TTC549 (cell line): ENCODE measurements at regions not wholly inside any gene's neighbourhood (a gene's known extent, or its start where the extent isn't known, plus 50 kb on each side); places are given as distances from the start of the nearest gene placed in this dataset.

Source experiments
- FAIRE-seq: peaks from 2 replicates; lab custom pipeline; 2012; peaks lifted over from hg19 to GRCh38; lab: Jason Lieb, UNC

- FAIRE-seq, result no peak
Measured at GRCh38 chr3:118447339-118447738, 587.3 kb downstream of the IGSF11 start.

DNA sequence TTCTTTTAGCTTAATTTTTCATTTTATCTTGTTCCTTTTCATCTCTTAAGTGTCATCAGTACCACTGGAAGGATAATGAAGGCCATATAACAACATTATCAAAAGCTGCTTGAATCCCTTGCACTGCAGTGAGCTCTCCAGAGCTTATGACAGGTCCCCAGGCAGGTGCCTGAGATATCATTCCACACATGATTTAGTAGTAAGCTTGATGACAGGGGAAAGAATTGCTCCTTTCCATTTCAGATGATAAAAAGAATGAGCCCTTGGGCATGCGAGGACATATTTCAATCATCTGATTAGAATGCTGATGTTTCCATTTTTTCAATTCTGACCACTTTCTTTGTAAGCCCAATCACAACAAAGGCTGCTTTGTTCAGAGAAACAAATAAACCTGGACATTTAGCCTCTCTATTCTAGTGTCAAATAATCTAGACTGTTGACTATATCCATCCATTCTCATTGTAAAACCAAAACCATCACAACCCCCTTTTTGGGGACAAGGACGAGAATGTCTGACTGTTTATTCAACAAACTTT is 567.8 kb downstream of the IGSF11 start:
- no peak for FAIRE-seq

GRCh38 chr3:118468801-118469200 is 565.8 kb downstream of the IGSF11 start:
- FAIRE-seq, result no peak

DNA sequence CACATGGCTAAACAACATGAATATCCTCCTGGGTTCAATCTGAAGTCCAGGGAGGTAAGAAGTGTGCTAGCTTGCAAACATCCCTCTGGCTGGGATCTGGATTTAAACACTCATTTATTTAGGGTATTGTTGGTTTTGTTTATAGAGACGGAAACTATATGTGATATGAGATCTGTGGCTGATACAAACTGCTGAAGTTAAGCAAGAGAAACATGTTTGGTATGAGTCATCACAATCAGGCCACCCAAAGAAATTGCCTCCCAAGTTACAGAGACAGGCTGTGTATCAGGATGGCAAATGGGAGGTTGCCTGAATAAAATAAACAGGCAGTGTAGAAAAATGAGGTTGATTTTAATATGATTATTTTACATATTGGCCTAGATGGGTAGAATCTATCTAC is 562.1 kb downstream of the IGSF11 start:
- no peak for FAIRE-seq

DNA sequence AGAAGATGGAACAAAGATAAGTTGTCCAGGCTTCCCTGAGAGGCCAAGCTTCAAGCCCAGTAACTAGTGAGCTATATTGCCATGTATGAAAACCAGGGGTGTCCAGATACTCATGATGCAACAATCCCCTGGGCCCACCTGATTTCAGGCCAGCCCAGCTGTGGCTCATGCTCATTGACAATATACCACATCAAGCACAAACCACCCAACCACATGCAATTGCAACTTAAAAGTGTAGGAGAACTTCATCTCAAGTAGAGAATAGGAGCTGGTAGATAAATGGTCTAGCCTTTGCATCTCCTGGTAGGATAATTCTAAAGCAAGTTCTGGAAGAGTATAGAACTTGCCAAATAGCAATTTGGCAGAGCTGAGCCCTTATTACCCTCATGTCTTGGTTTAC is 561.3 kb downstream of the IGSF11 start:
- no peak for FAIRE-seq

GRCh38 chr3:118476885-118477618 is 557.6 kb downstream of the IGSF11 start:
- no peak for FAIRE-seq

GRCh38 chr3:118477768-118478167 is 556.9 kb downstream of the IGSF11 start:
- no peak for FAIRE-seq

- FAIRE-seq, result no peak
Measured at GRCh38 chr3:118478706-118479276, 555.9 kb downstream of the IGSF11 start.

GRCh38 chr3:118479376-118479775 is 555.3 kb downstream of the IGSF11 start:
- FAIRE-seq, result no peak

DNA sequence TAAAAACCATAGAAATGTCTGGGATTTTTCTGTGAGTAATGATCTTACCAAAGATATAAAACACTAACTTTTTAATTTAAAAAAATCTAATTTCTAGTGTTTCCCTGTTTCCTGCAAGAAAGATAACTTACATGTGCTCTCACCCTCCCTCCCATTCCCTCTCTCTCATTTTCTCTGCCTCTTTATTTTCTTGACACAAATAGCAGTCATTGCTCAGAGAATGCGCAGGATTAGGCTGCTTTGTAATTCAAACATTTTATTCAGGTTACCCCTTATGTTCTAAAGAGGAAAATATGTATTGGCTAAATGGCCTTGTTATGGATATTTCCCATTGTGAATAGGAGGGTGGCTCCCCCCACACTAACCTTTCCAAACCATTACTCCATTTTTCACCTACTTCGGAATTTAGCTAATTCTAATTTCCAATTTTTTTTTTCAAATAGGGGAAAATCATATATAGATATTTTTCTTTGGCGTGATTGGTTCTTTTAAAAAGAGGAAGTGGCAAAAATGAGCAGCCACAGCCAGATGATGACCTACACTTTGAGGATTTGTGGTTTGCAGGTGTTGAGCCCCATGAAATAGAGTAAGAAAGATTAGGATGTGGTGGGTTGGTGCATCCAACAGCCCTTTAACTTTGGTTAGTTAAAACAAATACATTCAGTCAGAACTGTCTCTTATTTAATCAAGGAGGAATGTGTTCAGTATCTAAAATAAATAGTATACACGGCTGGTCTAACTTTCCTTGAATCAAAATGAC is 554.4 kb downstream of the IGSF11 start:
- no peak for FAIRE-seq

- no peak for FAIRE-seq
Measured at GRCh38 chr3:118485693-118486092, 549.0 kb downstream of the IGSF11 start.

DNA sequence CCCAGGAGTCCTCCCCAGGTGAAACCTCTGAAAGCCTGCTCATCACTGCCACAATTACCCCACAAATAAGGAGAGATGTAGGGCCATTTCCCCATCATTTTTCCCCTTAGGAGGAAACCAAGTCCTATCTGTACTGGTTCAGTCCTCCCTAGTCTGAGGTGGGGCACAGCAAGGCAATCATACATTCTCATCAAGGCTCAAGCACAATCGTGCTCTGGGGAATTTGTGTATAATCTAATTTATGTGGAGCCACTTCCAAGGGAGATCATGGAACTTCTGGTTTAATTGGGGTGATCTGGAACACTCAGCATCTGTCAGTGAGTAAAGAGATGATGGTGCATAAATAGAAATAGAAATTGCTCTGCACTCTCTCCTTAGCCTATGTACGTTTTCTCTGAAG is 546.9 kb downstream of the IGSF11 start:
- FAIRE-seq, result no peak

GRCh38 chr3:118488732-118489131 is 545.9 kb downstream of the IGSF11 start:
- no peak for FAIRE-seq

DNA sequence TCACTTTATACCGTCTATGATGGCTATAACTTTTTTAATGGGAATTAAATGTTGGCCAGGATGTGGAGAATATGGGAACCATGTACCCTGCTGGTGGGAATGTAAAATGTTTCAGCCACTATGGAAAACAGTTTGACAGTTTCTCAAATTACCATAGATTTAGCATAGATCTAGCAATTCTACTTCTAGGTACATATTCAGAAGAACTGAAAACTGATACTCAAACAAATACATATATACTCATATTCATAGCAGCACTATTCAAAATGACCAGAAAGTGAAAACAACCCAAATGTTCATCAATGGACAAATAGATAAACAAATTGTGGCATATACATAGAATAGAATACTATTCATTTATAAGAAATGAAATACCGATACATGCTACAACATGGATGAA is 539.4 kb downstream of the IGSF11 start:
- FAIRE-seq, result no peak

GRCh38 chr3:118497274-118497673 is 537.4 kb downstream of the IGSF11 start:
- FAIRE-seq, result no peak

- no peak for FAIRE-seq
Measured at GRCh38 chr3:118501152-118501551, 533.5 kb downstream of the IGSF11 start.

DNA sequence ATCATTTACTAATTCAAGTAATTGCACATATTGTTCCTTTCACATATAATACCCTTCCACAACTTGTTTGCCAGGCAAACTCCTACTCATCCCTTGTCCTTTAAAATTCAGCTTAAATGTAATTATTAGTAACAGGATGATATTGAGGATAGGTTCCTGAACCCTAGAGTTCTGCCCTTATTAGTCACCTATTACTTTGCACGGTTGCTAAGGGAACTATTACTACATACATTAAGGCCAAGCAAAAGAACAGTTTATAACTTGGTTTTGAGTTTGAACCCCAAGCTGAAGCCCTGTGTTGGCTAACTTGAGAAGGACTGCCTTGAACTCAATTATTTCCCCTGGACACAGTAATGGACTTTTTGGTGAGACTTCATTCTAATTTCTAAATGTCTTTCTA is 529.7 kb downstream of the IGSF11 start:
- FAIRE-seq, result no peak

DNA sequence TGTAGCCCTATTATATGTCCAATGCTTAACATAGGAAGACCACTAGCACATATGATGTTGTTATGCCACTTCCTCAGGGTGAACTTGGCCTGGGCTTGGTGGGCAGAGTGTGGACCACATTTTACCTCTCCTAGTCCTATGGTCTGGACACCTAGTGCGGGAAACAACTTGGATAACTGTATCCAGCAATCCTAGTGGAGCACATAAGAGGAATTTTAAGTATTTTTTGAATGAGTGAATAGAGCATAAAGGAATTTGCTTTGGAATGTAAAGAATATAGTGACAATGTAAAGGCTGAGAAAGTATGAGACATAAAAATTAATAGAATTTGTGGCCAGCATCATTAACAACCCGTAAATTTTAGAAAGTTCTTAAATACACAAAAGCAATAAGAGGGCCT is 528.9 kb downstream of the IGSF11 start:
- no peak for FAIRE-seq

DNA sequence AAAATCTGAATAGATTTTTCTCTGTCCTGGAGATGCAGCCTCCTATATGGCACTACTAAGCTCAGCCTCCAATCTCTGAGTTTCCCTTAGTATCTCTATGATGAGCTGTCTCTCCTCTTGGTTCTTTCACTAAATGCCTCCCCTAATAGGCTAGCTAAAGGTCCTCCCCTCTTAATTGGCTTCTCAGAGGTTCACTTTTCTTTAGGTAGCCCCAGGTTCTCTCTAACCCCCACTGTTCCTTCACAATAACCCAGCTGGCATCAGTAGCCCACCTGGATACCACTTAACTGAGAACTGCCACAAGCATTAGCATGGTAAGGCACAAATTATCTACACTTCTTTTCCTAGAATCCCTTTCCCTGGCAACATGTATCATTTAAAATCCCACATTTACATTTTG is 523.2 kb downstream of the IGSF11 start:
- no peak for FAIRE-seq

- FAIRE-seq, result no peak
Measured at GRCh38 chr3:118512301-118512700, 522.3 kb downstream of the IGSF11 start.

DNA sequence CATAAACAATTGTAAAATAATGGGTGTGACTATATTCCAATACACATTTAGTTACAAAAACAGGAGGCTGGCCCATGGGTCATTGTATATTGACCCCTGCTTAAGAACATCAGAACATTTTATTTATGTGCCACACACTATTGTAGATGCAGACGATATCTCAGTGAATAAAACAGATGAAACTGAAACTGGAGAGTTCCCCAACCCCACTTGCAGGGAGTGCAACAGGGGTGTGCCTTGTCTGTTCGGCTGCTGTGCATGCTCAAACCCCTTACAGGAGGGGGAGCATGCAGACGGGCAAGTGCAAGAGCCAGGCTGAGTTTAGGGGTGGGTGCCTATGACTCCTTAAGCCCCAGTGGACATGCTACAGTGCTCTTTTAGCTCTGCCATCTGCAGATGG is 509.6 kb downstream of the IGSF11 start:
- FAIRE-seq, result no peak

GRCh38 chr3:118526758-118527513 is 507.7 kb downstream of the IGSF11 start:
- FAIRE-seq, result no peak
